Keratinocyte (primary cell): ENCODE measurements at regions not wholly inside any gene's neighbourhood (a gene's known extent, or its start where the extent isn't known, plus 50 kb on each side); places are given as distances from the start of the nearest gene placed in this dataset.

Source experiments
- DNase-seq: peaks from one replicate; pipeline ENCODE4 v3.0.0-alpha.2; 2011; ENCODE audit warnings: low read depth, missing footprints, low spot score
- FAIRE-seq: peaks from 2 replicates; lab custom pipeline; 2011; peaks lifted over from hg19 to GRCh38; lab: Jason Lieb, UNC
- H2AFZ ChIP-seq: 2 replicates; pipeline ENCODE4 v1.6.0; 2012; ENCODE audit warnings: low read length, control low read depth, inconsistent platforms; ENCODE audit not compliant: control insufficient read depth
- H3K27ac ChIP-seq: 2 replicates; pipeline ENCODE4 v1.5.1; 2011; ENCODE audit warnings: low read length; ENCODE audit not compliant: control insufficient read depth, insufficient read depth
- H3K27me3 ChIP-seq: 3 replicates; pipeline ENCODE4 v1.6.0; 2011; ENCODE audit warnings: low read length; ENCODE audit not compliant: control insufficient read depth, insufficient read depth; ENCODE audit errors: extremely low read depth
- H3K36me3 ChIP-seq, 2 experiments: 2 replicates in 1 of 2; 3 replicates in 1 of 2; pipeline ENCODE4 v1.5.1; 2011; ENCODE audit warnings: low read length in 2 of 2, mild to moderate bottlenecking in 1 of 2; ENCODE audit not compliant: control insufficient read depth in 2 of 2, insufficient read depth in 2 of 2; ENCODE audit errors: extremely low read depth in 1 of 2
- H3K4me1 ChIP-seq: 3 replicates; pipeline ENCODE4 v1.5.1; 2011; ENCODE audit warnings: low read length; ENCODE audit not compliant: control insufficient read depth, insufficient read depth; ENCODE audit errors: extremely low read depth
- H3K4me2 ChIP-seq: 3 replicates; pipeline ENCODE4 v1.6.0; 2011; ENCODE audit warnings: low read depth, low read length; ENCODE audit not compliant: control insufficient read depth, insufficient read depth; ENCODE audit errors: extremely low read depth
- H3K4me3 ChIP-seq, 3 experiments: fragments of 200-600 bp in 1 of 3; sonication (generic) in 1 of 3; 2 replicates in 2 of 3; 3 replicates in 1 of 3; pipeline ENCODE4 v1.5.1; 2011 to 2016; ENCODE audit warnings: low read length in 3 of 3, mild to moderate bottlenecking in 3 of 3, control low read depth in 2 of 3, inconsistent platforms in 1 of 3, low read depth in 1 of 3, mixed read lengths in 1 of 3, mixed run types in 1 of 3, moderate library complexity in 1 of 3; ENCODE audit not compliant: control insufficient read depth in 2 of 3, insufficient read depth in 2 of 3; ENCODE audit errors: extremely low read depth in 1 of 3
- H3K79me2 ChIP-seq: 2 replicates; pipeline ENCODE4 v1.6.0; 2012; ENCODE audit warnings: low read length; ENCODE audit not compliant: control insufficient read depth, insufficient read depth
- H3K9ac ChIP-seq: 3 replicates; pipeline ENCODE4 v1.6.0; 2011; ENCODE audit warnings: low read length; ENCODE audit not compliant: control insufficient read depth, insufficient read depth; ENCODE audit errors: extremely low read depth
- H3K9me1 ChIP-seq: 3 replicates; pipeline ENCODE4 v1.6.0; 2011; ENCODE audit warnings: low read length; ENCODE audit not compliant: control insufficient read depth, insufficient read depth; ENCODE audit errors: extremely low read depth
- H3K9me3 ChIP-seq: 2 replicates; pipeline ENCODE4 v1.5.1; 2012; ENCODE audit warnings: low read depth, low read length; ENCODE audit not compliant: control insufficient read depth
- H4K20me1 ChIP-seq: 3 replicates; pipeline ENCODE4 v1.6.0; 2011; ENCODE audit warnings: low read length; ENCODE audit not compliant: control insufficient read depth, insufficient read depth; ENCODE audit errors: extremely low read depth
- EZH2 ChIP-seq: IDR thresholded peaks from one replicate; pipeline ENCODE4 v1.6.1; 2012; ENCODE audit warnings: inconsistent platforms, mild to moderate bottlenecking, low read length, moderate library complexity
- dilution Hi-C: fragments of 300-500 bp; cut with MboI; formaldehyde crosslinking; loops from one replicate; pipeline ENCODE4 v1.7.0; 2020; ENCODE audit warnings: low sequenced_read_pairs; ENCODE audit not compliant: extremely low pct_ligation_motif_present
- TF ChIP-seq, protein P1 (sequence below), 3 experiments: IDR thresholded peaks in 1 of 3; conservative IDR thresholded peaks in 1 of 3; optimal IDR thresholded peaks in 1 of 3; 2 replicates in 2 of 3; 3 replicates in 1 of 3; pipeline versions ENCODE3 to v1.5.1; 2011; ENCODE audit warnings: low read length in 3 of 3, mild to moderate bottlenecking in 3 of 3, moderate library complexity in 2 of 3, control low read depth in 1 of 3, inconsistent platforms in 1 of 3; ENCODE audit not compliant: insufficient read depth in 2 of 3; ENCODE audit errors: extremely low read depth in 1 of 3

DNA sequence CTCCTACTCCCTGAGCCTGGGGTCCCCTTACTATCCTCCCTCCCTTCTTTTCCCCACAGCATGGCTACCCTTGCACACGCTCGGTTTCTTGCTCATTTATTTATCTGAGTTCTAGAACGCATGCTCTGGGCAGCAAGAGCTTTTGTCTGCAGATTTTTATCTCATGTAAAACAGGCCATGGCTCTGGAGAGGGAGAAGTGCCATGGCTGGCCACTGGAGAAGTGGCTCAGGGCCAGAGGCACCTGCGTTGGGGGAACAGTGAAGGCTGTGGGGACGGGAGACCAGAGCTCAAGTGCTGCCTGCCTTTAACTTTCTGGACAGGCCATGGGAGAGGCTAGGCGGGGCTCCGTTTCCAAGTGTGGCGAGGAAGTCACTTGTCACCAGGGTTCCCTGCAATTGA, 177.7 kb upstream of the SULF2 start:
- H3K9me3 ChIP-seq: no peaks in the 10 kb centered on the region
- DNase-seq (no peak), FAIRE-seq (no peak)
- H3K4me3 ChIP-seq: no peak overlapping the region
- H3K4me2 ChIP-seq: no peak overlapping the region
- no peak overlapping the region for H2AFZ ChIP-seq
- TF ChIP-seq, protein P1, sequence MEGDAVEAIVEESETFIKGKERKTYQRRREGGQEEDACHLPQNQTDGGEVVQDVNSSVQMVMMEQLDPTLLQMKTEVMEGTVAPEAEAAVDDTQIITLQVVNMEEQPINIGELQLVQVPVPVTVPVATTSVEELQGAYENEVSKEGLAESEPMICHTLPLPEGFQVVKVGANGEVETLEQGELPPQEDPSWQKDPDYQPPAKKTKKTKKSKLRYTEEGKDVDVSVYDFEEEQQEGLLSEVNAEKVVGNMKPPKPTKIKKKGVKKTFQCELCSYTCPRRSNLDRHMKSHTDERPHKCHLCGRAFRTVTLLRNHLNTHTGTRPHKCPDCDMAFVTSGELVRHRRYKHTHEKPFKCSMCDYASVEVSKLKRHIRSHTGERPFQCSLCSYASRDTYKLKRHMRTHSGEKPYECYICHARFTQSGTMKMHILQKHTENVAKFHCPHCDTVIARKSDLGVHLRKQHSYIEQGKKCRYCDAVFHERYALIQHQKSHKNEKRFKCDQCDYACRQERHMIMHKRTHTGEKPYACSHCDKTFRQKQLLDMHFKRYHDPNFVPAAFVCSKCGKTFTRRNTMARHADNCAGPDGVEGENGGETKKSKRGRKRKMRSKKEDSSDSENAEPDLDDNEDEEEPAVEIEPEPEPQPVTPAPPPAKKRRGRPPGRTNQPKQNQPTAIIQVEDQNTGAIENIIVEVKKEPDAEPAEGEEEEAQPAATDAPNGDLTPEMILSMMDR (optimal IDR thresholded peaks at IDR 0.05 in 1 of 3, IDR thresholded peaks at IDR 0.05 in 1 of 3, conservative IDR thresholded peaks at IDR 0.05 in 1 of 3; ENCODE audit: extremely low read depth in 1 of 3, insufficient read depth in 2 of 3, low read length in 3 of 3): no peak
- TF ChIP-seq EZH2: no peak
- H3K36me3 ChIP-seq: no peaks in the 10 kb centered on the region
- no peaks in the 10 kb centered on the region for H3K4me1 ChIP-seq
- H3K9ac ChIP-seq: no peak overlapping the region
- H3K9me1 ChIP-seq: no peaks in the 10 kb centered on the region
- H4K20me1 ChIP-seq: no peaks in the 10 kb centered on the region
- H3K79me2 ChIP-seq: no peaks in the 10 kb centered on the region
- no peak overlapping the region for H3K27ac ChIP-seq
- dilution Hi-C loops: no loop called here
- no peaks in the 10 kb centered on the region for H3K27me3 ChIP-seq

DNA sequence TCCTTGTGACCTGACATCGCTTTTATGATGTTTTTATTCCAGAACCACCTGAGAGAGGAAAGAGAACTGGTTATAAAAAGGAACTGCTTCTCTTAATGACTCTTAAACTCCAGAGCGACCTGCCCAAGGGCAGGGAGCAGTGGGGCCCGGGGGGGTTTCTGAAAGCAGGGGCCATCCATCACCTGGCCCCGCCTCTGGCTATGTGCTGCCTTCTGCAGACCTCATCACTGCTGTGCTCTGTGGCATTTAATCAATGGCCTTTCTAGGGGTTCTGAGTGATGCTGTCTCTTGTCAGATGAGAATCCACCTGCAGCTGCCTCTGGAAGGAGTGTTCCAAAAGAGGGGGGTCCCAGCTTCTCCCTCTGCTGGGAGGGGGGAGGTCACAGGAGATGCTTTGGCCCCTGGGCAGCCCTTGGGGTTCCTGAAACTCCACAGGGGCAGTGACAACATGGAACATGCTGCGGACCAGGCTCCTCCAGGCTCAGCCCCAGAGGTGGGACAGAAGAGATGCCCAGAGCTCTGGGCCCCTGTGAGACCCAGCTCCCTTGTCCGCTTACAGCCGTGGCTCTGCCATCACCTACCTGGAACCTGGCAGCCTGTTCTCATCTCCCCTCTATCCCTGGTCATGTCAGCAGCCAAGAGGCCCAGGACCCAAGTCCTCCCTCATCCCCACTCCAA, 177.1 kb upstream of the SULF2 start:
- H3K4me1 ChIP-seq: no peaks in the 10 kb centered on the region
- H3K27me3 ChIP-seq: no peaks in the 10 kb centered on the region
- H3K9me3 ChIP-seq: no peaks in the 10 kb centered on the region
- H3K27ac ChIP-seq: no peak overlapping the region
- TF ChIP-seq, protein P1 (optimal IDR thresholded peaks at IDR 0.05 in 1 of 3, IDR thresholded peaks at IDR 0.05 in 1 of 3, conservative IDR thresholded peaks at IDR 0.05 in 1 of 3; ENCODE audit: extremely low read depth in 1 of 3, insufficient read depth in 2 of 3, low read length in 3 of 3): no peak
- TF ChIP-seq EZH2: no peak
- DNase-seq (no peak), FAIRE-seq (no peak)
- H3K4me3 ChIP-seq: no peak overlapping the region
- H2AFZ ChIP-seq: no peak overlapping the region
- H3K9ac ChIP-seq: no peak overlapping the region
- no peaks in the 10 kb centered on the region for H3K79me2 ChIP-seq
- no peaks in the 10 kb centered on the region for H3K9me1 ChIP-seq
- no peaks in the 10 kb centered on the region for H3K36me3 ChIP-seq
- dilution Hi-C loops: no loop called here
- H3K4me2 ChIP-seq: no peak overlapping the region
- no peaks in the 10 kb centered on the region for H4K20me1 ChIP-seq
